ENCODE measurements at regions not wholly inside any gene's neighbourhood (a gene's known extent, or its start where the extent isn't known, plus 50 kb on each side); places are given as distances from the start of the nearest gene placed in this dataset.

DNA sequence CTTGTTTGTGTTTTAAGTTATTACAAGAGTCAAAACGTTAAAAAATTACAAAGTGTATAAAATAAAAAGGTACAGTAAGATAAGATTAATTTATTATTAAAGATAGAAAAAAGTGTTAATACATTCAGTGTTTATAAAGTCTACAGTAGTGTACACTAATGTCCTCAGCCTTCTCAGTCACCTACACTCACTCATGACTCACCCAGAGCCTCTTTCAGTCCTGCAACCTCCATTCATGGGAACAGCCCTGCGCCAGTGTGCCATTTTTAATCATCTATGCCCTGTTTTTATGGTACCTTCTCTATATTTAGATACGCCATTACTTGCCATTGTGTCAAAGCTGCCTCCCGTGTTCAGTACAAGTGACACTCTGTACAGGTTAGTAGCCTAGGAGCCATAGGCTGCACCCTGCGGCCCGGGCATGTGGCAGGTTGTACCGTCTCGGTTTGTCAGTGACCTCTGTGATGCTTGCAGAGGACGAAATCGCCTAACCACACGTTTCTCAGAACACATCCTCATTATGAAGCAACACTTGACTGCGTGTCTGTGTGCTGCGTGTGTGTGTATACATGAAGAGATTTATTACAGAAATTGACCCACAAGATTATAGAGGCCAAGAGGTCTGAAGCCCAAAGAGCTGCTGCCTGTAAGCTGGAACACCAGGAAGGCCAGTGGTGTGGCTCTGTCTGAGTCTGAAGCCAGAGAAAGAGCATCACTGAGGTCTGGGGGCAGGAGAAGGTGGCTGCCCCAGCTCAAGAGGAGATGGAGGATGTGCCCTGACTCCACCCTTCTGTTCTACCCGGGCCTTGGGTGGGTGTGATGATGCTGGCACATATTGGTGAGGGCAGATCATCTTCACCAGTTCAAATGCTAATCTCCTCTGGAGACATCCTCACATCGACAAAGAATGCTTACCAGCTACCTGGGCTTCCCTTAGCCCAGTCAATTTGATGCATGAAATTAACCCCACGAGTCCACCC, 116.6 kb upstream of the C14orf180 start:
- no peak for DNase-seq (ENCODE audit: low read depth)

GRCh38 chr14:104464907-104465306, 114.7 kb upstream of the C14orf180 start:
- no peak for DNase-seq (ENCODE audit: low read depth)

GRCh38 chr14:104465482-104466390, 113.8 kb upstream of the C14orf180 start:
- no peak for DNase-seq (ENCODE audit: low read depth)

GRCh38 chr14:104467236-104467635, 112.3 kb upstream of the C14orf180 start:
- DNase-seq (ENCODE audit: low read depth): no peak

DNA sequence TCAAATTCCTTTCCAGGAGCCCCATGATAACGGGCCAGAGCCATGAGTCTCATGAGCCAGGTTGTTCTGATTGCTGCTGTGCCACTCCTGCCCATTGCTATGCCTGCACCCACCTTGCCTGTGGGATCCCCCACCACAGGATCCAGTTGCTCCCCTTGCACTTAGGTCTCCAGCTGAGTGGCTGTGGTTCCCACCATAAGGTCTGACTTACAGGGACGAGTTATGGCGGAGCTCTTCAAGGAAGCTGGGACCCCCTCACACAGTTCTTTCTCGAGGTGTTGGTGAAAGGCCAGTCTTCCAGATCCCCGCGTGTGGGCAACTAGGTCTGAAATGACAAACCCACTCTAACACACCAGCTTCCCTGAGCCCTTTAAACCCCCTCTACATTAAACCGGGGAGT, 111.9 kb upstream of the C14orf180 start:
- DNase-seq (ENCODE audit: low read depth): no peak

- no peak for DNase-seq (ENCODE audit: low read depth)
Measured at GRCh38 chr14:104469591-104469990, 110.0 kb upstream of the C14orf180 start.

DNA sequence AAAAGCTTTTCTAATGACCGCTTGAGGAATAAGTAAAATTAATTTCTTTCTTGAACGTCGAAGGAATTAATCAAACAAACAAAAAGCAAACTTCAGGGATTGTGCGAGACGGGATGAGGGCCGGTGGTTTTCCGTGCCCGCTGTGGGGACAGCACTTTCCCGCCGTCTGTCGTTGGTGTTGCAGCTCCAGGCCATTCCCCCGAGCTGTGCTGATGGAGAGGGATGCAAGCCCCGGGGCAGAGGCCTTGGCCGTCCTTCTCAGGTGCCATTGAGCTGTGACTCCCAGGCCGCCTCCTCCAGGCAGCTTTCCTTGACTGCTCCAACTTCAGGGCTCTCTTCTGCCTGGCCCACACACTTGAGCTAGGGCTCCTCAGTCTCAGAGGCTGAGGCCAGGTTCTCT, 109.0 kb upstream of the C14orf180 start:
- no peak for DNase-seq (ENCODE audit: low read depth)

DNA sequence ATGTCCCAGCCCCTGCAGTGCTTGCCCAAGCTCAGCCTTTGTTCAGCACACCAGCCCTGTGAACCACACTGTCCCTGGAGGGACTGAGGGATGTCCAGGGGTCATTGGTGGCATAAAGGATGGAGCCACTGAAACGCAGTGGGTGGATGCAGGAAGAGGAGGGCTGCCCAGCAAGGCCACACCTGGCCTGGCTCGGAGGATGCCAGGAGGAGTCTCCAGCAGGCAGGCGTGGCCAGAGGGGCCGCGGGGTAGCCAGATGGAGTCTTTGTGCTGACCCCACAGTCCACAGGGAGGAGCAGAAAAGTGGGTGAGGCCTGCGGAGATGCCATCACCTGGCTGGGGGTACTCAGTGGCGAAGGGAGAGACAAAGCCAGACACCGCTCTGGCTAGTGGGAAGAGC, 108.5 kb upstream of the C14orf180 start:
- DNase-seq (ENCODE audit: low read depth): no peak

DNA sequence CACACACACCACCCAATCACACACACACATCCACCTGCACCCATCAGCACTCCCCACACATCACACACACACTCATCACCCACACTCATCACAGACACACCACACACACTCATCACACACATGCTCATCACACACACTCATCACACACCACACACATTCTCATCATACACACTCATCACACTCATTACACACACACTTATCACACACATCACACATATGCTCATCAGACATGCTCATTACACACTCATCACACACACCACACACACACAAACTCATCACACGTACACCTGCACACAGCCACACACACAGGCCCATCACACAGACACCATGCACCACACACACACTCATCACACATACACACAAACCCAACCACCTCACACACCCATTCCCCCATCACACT, 107.5 kb upstream of the C14orf180 start:
- no peak for DNase-seq (ENCODE audit: low read depth)

GRCh38 chr14:104472536-104473243, 106.9 kb upstream of the C14orf180 start:
- DNase-seq (ENCODE audit: low read depth): no peak

GRCh38 chr14:104473244-104473565, 106.4 kb upstream of the C14orf180 start:
- no peak for DNase-seq (ENCODE audit: low read depth)

GRCh38 chr14:104473649-104474494, 105.7 kb upstream of the C14orf180 start:
- DNase-seq (ENCODE audit: low read depth): no peak

- DNase-seq (ENCODE audit: low read depth): no peak
Measured at GRCh38 chr14:104474495-104475213, 104.9 kb upstream of the C14orf180 start.

DNA sequence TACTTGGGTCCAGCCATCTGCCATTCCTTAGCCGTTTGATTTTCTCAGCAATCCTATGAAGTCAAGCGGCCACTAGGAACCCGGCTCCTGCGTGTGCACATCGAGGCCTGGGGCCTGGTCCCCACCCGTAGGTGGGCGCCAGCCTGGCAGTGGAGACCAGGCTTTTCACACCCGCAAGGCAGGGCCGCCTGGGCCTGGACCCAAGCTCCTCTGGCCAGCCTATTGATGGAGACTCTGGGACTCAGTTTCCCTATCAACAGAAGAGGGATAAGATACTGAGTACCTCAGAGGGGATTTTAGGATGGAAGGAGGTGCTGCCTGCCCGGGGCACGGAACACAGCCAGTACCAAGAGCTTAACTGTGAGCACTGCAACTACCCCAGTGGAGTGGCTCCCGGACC, 104.3 kb upstream of the C14orf180 start:
- no peak for DNase-seq (ENCODE audit: low read depth)

DNA sequence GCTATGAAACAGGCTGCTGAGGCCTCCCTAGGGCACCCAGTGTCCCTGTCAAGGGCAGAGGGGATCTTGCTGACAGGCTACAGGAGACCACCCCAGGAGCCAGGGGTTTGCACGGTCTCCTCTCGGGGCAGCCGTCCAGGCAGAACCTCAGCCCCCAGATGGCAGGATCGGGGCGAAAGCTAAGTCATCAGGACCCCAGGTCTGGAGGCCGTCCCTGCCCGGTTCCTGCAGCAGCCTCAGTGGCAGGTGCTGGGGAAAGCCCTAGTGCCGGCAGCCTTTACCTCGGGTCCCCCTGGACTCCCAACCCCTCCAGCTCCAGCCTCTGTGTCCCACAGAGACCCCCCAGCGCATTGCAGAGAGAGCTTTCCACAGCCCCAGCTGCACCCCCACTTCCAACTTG, 103.8 kb upstream of the C14orf180 start:
- DNase-seq (ENCODE audit: low read depth): no peak

DNA sequence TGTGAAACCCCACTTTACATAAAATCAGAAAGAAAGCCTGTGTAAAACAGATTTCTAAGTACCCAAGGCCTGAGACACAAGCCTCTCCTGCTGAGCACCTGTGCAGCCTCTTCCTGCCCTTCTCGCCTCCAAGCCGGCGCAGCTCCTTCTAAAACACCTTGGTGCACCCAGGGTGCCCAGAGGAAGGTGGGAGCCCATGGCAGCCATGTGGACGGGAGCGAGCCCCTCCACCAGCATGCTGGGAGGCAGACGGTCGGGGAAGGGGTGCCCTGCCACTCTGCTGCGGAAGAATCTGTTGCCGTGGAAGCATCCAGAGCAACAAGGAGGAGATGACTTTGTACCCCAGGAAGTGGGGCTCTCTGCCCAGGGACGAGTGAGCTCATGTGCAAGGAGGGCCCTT, 103.1 kb upstream of the C14orf180 start:
- no peak for DNase-seq (ENCODE audit: low read depth)

DNA sequence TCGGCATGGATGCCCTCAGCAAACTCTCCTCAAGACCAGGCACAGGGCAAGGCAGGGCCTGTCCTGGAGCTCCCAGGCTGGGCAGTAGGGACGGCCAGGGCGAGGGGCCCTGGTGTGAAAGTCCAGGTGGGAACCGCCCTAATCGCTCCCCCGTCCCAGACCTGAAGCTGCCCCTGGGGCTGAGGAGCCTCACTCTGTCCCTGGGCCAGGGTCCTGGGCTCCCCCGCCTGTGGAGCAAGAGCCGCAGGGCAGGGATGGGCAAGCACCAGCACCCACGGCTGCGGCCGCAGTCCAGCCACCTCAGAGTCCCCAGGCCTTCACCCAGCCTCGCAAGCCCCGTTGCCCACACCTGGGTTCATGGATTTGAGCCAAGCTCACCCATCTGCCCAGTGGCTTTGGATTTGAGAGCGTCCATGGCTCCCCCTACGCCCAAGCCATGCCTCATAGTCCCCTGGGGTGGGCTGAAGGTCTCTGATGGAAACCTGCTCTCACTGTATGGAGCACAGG, 102.4 kb upstream of the C14orf180 start:
- no peak for DNase-seq (ENCODE audit: low read depth)

GRCh38 chr14:104477666-104478380, 101.7 kb upstream of the C14orf180 start:
- DNase-seq (ENCODE audit: low read depth): no peak

DNA sequence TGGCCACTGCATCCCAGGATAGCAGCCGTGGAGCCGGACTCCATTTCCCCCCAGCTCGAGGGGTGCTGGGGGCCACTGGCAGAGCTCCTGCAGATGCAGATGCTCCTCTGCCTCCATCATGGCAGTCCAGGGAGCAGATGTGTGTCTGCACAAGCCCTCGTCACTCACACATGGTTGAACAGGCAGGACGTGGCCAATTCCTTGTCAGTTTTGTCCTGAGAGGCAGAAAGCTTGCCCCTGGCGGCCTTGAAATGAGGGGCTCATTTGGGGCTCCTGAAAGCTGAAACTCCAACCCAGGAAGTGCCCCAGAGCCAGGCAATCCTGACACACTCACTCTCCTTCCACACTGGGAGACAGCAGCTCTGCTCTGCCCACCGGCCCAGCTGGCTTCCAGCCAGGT, 100.9 kb upstream of the C14orf180 start:
- DNase-seq (ENCODE audit: low read depth): no peak

- no peak for DNase-seq (ENCODE audit: low read depth)
Measured at GRCh38 chr14:104479901-104480300, 99.7 kb upstream of the C14orf180 start.
